ENCODE measurements at regions not wholly inside any gene's neighbourhood (a gene's known extent, or its start where the extent isn't known, plus 50 kb on each side); places are given as distances from the start of the nearest gene placed in this dataset.
"Not testable (repeated sequence)": the region's sequence is repeated elsewhere in the genome, so short reads cannot be mapped to it uniquely, and the experiment has no call there.

- in situ Hi-C loops (cut with HindIII; ENCODE audit: low sequenced_read_pairs) = not testable (repeated sequence)
These were observed 568.1 kb downstream of the MATN1 start for GRCh38 chr1:30155253-30155652.

DNA sequence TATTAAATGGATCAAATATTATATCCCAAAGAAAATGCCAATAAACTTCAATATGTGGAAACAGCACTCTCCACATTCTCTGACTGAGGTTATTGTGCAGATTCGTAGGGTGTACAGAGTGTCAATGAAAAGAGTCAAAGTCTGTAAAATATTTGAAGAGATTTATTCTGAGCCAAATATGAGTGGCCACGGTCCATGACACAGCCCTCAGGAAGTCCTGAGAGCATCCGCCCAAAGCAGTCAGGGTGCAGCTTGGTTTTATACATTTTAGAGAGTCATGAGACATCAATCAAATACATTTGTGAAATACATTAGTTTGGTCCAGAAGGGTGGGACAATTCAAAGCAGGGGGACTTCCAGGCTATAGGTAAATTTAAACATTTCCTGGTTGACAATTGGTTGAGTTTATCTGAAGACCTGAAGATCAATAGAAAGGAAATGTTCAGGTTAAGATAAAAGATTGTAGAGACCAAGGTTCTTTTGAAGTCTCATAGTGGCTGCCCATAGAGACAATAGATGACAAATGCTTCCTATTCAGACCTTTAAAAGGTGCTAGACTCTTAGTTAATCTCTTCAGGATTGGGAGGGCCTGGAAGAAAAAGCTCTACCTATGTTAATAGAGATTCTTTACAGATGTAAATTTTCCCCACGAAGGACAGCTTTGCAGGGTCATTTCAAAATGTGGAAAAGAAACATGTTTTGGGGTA is 569.5 kb downstream of the MATN1 start:
- in situ Hi-C loops (cut with HindIII; ENCODE audit: low sequenced_read_pairs) = no loop called here

GRCh38 chr1:30151826-30152225 is 571.6 kb downstream of the MATN1 start:
- in situ Hi-C loops (cut with HindIII; ENCODE audit: low sequenced_read_pairs) = no loop called here

DNA sequence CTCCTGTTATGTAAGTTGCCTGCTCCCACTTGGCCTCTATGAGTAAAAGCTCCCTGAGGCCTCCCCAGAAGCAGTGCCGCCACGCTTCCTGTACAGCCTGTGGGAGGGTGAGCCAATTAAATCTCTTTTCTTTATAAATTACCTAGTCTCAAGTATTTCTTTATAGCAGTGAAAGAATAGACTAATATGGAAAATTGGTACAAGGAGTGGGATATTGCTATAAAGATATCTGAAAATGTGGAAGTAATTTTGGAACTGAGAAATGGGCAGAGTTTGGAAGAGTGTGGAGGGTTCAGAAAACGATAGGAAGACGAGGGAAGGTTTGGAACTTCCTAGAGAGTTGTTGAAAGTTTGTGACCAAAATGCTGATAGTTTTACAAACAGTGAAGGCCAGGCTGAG is 572.3 kb downstream of the MATN1 start:
- in situ Hi-C loops (cut with HindIII; ENCODE audit: low sequenced_read_pairs) = no loop called here

DNA sequence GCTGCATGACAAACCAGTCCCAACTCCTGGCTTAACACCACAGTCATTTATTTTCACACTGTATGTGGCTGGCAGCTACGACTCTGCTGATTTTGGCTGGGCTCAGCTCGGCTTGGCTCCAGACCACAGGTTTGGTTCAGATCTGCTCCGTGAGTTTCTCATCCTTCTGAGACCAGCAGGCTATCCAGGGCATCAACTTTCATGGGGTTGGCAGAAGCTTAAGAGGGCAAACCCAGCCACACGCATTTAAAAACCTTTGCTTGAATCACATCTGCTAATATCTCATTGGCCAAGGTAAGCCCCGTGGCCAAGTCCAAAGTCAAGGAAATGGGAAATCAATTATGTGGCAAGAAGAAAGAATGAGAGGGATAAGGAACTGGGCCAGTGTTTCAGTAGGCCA is 574.2 kb downstream of the MATN1 start:
- in situ Hi-C loops (cut with HindIII; ENCODE audit: low sequenced_read_pairs) = no loop called here

DNA sequence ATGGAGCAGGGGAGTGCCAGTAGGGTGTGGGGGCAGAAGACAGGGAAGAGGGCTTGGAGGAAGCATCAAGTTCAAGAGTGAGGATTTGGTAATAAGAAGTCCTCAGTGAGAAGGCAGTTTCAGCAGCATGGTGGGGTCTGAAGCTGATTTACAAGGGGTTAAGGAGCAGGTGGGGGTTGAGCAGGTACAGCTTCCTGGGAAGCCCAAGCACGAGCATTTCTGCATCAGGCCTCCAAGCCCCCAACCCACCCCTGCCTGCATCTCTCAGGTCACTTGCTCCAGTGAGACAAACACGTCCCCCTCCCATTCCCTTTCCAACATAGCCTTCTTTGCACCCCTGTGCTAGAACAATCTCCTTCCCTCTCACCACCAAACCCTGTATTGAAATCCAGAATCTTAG is 574.7 kb downstream of the MATN1 start:
- in situ Hi-C loops (cut with HindIII; ENCODE audit: low sequenced_read_pairs) = no loop called here

- in situ Hi-C loops (cut with HindIII; ENCODE audit: low sequenced_read_pairs) = no loop called here
These were observed 576.2 kb downstream of the MATN1 start for GRCh38 chr1:30147188-30147587.

- in situ Hi-C loops (cut with HindIII; ENCODE audit: low sequenced_read_pairs) = no loop called here
These were observed 576.9 kb downstream of the MATN1 start for GRCh38 chr1:30146448-30146847.

DNA sequence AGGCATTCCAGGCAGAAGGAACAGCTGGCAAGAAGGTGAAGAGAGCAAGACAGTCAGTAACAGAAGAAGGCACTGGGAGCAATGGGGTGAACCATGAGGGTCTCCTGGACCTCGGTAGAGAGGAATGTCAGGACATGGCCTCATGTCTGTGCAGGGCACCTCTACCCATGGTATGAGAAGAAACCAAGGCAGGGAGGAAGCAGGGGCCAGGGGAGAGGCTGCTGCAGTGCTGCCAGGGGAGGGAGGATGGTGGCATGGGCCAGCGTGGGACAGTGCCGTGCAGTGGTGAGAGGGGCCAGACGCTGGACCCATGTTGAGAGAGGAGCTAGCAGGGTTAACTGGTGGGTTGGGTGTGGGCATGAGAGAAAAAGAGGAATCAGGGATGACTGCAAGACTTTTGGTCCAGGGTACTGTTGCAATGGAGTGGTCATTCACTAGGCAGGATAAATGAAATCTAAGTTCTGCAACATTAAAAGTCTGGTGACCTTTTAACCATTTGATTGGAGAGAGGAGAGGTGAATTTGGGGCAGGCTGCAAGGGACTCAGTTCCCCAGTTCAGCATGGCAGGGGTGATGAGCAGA is 577.6 kb downstream of the MATN1 start:
- in situ Hi-C loops (cut with HindIII; ENCODE audit: low sequenced_read_pairs) = no loop called here

DNA sequence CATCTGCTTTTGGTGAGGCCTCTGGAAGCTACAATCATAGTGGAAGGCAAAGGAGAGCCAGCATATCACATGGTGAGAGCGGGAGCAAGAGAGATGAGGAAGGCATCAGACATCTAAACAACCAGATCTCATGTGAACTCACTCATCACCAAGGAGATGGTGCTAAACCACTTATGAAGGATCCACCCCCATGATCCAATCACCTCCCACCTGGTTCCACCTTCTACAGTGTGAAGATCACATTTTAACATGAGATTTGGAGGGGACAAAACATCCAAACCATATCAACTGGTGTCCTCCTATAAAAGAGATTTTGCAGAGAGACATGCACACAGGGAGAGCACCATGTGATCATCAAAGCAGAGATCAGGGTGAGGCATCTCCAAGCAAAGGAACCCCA is 578.6 kb downstream of the MATN1 start:
- in situ Hi-C loops (cut with HindIII; ENCODE audit: low sequenced_read_pairs) = no loop called here

DNA sequence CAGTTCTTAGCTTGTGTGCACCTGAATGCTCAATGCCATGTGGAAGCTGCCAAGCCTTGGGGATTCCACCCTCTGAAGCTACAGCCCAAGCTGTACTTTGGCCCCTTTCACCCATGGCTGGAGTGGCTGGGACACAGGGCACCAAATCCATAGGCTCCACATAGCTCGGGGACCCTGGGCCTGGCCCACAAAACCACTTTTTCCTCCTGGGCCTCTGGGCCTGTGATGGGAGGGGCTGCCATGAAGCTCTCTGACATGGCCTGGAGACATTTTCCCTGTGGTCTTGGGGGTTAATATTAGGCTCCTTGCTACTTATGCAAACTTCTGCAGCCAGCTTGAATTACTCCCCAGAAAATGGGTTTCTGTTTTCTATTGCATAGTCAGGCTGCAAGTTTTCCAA is 579.9 kb downstream of the MATN1 start:
- in situ Hi-C loops (cut with HindIII; ENCODE audit: low sequenced_read_pairs) = no loop called here

GRCh38 chr1:30140566-30140965 is 582.8 kb downstream of the MATN1 start:
- in situ Hi-C loops (cut with HindIII; ENCODE audit: low sequenced_read_pairs) = no loop called here

DNA sequence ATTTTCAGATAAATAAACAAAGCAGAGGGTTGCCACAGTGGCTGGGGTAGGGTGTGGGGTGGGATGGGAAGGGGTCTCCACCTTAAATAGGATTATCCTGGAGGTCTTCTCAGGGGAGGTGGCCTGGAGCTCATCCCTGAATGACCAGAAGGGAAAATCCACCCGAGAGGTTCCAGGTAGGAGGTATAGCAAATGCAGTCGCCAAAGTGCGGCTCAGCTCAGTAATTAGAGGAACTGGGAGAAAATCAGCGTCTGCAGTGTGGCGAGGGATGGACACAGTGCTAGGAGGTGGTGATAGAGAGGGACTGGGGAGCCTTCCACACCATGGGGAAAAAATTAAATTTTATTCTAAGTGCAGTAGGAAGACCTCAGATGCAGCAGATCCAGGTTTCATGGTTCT is 584.5 kb downstream of the MATN1 start:
- in situ Hi-C loops (cut with HindIII; ENCODE audit: low sequenced_read_pairs) = no loop called here

GRCh38 chr1:30137001-30137400 is 586.4 kb downstream of the MATN1 start:
- in situ Hi-C loops (cut with HindIII; ENCODE audit: low sequenced_read_pairs) = no loop called here

DNA sequence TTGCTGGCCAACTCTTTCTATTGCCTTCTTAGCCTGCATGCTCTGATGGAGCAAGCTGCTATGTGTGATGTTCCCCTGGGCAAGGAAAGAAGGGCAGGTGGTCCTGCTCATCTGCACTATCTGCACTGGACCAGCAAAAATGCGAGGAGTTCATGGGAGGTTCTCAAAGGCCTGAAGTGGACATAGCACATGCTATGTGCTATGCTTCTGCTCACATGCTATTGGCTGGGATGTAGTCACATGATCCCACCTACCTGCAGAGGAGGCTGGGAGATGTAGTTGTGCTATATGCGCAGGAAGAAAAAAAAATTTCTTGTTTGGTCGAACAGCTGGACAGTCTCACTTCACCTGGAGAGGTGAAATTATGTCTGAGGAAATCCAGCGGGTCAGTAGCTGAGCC is 587.7 kb downstream of the MATN1 start:
- in situ Hi-C loops (cut with HindIII; ENCODE audit: low sequenced_read_pairs) = no loop called here

- in situ Hi-C loops (cut with HindIII; ENCODE audit: low sequenced_read_pairs) = no loop called here
These were observed 588.7 kb downstream of the MATN1 start for GRCh38 chr1:30134466-30135217.

- in situ Hi-C loops (cut with HindIII; ENCODE audit: low sequenced_read_pairs) = no loop called here
These were observed 589.9 kb downstream of the MATN1 start for GRCh38 chr1:30133414-30134055.

DNA sequence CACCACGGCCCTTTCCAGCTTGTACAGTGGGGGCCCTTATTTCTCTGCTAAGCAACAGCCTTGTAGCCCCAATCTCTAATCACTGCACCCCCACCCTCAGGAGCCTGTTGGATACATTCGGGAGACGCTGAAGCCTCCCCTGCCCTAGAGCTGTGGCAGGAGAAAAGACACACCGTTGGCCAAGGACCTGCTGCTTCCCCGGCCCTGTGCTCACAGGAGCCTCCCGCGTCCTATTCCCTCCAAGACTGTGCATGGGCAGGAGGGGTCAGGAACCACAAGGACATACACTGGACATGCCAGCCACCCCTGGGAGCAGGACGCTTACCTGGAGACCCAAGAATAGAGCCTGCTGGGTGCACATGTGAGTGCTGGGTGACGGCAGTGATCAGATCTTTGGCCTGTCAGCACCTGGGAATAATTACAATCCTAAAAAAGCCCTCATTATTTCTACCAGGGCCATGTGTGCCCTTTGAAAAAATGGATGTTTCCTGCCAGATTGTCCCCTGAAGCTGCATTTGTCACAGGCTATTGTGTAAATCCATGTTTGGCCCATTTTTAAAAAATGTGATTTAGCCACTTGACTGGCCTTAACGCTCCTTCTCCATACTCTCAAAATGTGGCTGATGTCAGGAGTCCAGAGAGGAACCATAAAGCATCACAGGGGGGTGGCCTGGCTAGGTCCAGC is 590.6 kb downstream of the MATN1 start:
- in situ Hi-C loops (cut with HindIII; ENCODE audit: low sequenced_read_pairs) = no loop called here

DNA sequence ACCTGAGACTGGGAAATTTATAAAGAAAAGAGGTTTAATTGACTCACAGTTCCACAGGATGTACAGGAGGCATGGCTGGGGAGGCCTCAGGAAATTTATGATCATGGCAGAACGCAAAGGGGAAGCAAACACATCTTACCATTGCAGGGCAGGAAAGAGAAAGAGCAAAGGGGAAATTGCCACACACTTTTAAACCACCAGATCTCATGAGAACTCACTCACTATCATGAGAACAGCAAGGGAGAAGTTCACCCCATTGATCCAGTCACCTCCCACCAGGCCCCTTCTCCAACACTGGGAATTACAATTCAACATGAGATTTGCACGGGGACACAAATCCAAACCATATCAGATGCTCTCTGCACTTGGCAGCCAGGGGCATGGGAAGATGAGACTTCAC is 592.8 kb downstream of the MATN1 start:
- in situ Hi-C loops (cut with HindIII; ENCODE audit: low sequenced_read_pairs) = not testable (repeated sequence)

- in situ Hi-C loops (cut with HindIII; ENCODE audit: low sequenced_read_pairs) = no loop called here
These were observed 593.3 kb downstream of the MATN1 start for GRCh38 chr1:30130099-30130498.

GRCh38 chr1:30129421-30130055 is 593.8 kb downstream of the MATN1 start:
- in situ Hi-C loops (cut with HindIII; ENCODE audit: low sequenced_read_pairs) = no loop called here
